ENCODE measurements at regions not wholly inside any gene's neighbourhood (a gene's known extent, or its start where the extent isn't known, plus 50 kb on each side); places are given as distances from the start of the nearest gene placed in this dataset.
A peak's percentile ranks its signal among the peaks of the same experiment; 100 is the strongest.
"Not testable (repeated sequence)": the region's sequence is repeated elsewhere in the genome, so short reads cannot be mapped to it uniquely, and the experiment has no call there.

DNA sequence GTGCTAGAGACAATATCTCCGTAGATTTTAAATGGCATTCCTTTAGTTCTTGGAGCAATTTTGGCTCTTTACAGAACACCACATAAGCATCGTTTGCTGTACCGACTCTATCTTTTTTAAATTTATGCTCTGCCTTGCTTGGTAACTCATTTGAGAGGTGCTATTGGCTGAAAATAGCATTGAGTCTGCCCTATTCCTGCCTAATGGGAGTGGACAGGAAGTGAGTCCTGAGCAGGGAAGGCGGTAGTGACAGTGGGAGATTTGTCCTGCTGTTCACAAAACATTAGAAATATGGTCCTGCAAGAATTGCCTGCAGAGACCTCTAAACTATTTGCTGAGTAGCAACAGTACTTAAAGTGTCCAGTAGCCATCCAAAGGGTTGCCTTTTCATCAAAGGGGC is 115.2 kb upstream of the IFNE start:
- DNase-seq: no peak

- no peak for DNase-seq
Observed at GRCh38 chr9:21598749-21599148, 116.6 kb upstream of the IFNE start.

GRCh38 chr9:21605489-21605931 is 123.4 kb upstream of the IFNE start:
- DNase-seq: no peak

DNA sequence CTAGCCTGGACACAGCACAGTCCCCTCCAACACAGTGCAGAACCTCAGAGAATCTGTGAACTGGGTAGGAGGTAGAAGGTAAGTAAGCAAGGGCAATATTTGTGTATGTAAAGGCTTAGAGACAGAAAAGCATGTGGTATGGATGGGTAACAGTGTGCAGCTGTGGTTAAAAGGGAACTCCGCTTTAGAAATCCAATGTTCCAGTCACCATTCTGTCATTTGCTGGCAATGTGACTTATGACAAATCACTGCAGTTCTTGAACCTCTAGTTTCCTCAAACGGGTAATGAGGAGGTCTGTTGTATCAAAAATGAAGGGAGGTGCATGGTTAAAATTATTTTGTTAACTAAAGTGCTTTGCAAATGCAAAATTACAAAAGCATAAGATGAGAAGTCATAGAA is 125.5 kb upstream of the IFNE start:
- no peak for DNase-seq

DNA sequence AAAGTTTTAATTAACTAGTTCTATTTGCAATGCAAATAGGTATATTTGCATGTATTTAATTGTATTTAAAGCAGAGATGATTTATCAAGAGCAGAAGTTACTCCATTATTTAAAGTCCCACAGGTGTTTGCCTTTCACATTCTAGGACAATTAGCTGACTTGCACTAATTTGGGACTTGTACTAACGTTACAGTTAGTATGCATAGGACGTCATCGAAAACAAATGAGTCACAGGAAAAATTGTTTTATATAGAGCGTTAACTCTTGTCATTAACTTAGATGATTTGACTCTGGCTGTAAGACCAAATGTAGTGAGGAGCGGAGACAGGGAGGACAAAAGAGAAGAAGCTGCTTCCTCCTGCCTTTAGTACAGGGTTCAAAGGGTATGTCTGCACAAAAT is 126.1 kb upstream of the IFNE start:
- no peak for DNase-seq

DNA sequence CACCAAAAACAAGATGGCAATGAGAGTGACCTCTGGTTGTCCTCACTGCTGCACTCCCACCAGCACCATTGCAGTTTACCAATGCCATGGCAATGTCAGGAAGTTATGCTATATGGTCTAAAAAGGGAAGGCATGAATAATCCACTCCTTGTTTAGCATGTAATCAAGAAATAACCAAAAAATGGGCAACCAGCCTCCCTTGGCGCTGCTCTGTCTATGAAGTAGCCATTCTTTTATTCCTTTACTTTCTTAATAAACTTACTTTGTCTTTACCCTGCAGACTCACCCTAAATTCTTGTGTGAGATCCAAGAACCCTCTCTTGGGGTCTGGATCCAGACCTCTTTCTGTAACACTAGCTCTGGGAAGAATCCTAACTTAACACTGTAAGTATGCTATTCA is 127.4 kb upstream of the IFNE start:
- DNase-seq: no peak

DNA sequence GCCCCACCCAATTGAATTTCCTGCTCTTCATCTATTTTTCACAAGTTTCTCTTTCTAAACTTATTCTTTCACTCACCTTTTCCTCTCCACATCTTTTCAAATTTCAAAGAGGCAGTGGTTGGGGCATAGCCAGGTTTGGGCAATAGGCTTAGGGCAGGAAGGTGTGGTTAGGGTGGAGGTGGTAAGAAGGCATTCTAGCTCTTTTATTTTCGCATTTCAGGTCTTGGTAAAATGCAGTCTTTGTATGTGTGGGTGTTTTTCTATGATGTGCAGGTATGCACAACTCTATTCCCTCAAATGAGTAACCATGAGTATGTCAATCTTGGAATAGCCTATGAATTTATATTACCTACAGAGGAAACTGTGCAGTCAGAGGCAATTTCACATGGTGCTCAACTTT is 129.8 kb upstream of the IFNE start:
- no peak for DNase-seq

DNA sequence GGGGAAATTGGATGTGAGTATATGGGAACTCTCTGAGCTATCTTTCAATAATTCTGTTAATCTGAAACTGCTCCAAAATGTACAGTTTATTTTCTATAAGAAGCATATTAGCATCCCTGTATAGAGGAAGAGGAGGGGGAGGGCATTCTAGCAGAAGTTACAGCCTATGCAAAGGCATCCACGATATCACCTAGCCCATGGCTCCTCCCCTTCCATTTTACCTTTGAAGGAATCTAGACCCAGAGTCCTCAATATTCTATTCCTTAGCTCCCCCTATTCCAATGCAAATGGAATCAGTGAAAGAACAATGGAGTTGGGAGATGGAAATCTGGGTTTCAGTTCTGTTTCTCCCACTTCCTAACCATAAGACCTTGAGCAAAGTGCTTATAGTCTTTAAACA is 132.9 kb upstream of the IFNE start:
- DNase-seq: no peak

- DNase-seq: no peak
Observed at GRCh38 chr9:21615446-21615845, 133.3 kb upstream of the IFNE start.

- no peak for DNase-seq
Observed at GRCh38 chr9:21616082-21616778, 134.1 kb upstream of the IFNE start.

DNA sequence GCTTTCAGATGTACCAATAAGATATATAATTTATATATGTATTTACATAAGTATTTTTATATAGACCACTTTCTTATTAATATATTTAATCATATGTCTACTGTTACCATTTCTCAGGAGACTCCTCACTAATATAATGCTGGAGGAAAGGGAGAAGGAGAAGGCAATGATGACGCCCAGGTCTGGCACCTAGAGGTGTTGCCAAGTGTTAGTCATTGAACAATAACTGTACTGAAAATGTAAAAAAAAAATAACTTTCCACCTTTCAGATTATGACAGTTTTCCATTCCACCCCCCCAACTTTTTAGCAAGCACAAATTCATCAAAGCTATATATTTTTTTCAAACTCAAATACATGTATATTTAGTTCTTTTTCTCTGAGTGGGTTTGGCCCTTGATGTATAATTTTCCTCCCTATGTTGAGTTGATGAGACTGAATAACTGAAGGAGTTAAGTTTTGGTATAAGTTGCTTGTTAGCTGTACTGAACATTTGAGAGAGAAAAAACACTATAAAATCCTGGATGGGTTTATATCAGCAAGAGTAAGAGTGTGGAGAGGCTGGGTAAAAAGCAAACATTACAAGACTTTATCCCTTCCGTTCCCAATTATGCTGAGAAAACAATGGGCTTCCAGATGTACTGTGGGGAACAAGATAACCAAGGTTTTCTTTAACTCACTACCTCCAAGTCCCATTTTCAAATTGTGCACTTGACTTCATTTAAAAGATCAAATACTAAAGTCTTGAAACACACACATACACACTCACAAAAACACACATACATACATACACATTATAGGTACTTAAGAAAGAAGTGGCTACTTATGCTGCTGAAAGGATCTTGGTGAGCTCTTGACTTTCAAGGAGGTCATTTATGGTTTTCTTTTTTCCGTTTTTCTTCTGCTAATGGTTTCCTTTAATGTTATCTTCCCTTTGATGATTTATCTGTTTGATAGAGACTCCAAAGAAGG is 142.8 kb upstream of the IFNE start:
- no peak for DNase-seq

DNA sequence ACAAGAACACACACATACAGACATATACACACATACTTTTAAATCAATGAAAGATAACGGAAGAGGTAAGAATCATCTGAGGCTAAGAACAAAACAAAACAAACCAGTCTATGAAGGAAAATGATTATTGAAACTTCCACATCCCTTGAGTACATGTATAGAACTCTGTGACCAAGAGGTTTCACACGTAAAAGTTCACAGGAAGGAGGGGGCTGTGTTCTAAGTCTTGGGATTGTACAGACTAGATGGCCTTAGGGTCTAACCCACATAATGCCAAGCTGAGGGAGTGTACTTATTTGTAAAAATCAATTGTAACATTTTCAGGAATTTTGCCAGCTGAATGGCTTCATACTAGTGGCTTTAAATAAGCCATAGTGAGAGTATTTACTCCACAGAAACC is 144.4 kb upstream of the IFNE start:
- DNase-seq: no peak

DNA sequence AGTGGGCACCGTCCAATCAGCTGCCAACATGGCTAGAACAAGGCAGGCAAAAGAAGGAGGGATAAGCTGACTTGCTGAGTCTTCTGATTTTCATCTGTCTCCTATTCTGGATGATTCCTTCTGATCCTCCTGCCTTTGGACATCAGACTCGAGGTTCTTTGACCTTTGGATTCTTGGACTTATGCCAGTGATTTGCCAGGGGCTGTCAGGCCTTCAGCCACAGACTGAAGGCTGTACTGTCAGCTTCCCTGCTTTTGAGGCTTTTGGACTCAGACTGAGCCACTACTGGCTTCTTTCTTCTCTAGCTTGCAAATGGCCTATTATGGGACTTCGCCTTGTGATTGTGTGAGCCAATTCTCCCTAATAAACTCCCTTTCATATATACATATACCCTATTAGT is 146.8 kb upstream of the IFNE start:
- DNase-seq: not testable (repeated sequence)

DNA sequence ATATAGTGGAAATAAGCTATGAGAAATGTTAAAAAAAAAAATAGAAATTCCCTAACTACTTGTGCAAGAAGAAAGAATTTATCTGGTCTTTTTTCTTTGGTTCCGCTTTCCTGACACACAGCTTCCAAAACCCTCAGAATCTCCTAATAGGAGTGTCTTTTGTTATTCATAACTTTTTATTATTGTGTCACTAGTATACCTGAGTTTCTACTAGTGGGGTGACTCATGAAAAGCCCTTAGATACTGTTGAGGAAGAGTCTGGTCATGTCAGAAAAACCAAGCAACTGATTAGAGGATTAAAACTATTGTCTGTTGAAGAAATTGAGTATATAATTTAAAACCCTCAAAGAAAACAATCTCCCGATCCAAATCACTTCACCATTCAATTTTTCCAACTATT is 152.8 kb upstream of the IFNE start:
- no peak for DNase-seq

GRCh38 chr9:21638104-21638503 is 156.0 kb upstream of the IFNE start:
- no peak for DNase-seq

DNA sequence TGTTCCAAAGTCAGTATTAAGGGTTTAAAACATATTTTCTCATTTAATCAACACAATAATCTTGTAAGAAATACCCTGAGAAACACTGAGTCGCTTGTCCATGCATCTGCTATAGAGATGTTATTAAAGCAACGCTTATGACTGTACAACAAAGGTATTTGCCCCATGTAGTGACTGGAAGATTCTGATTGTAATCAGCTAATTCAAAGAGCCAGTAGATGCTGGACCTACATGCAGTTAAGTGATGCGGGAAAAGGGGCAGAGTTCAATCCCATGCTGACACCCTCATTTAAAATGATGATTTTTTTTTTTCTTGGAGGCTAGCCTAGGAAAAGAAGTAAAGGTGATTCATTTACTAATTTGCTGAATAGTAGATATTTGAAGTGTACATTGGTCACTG is 149.3 kb upstream of the MTAP start:
- DNase-seq: no peak

GRCh38 chr9:21653589-21653988 is 148.8 kb upstream of the MTAP start:
- DNase-seq: no peak

- peak; percentile 57 for DNase-seq
Observed at GRCh38 chr9:21656776-21657674, 145.4 kb upstream of the MTAP start.

GRCh38 chr9:21657966-21658667 is 144.3 kb upstream of the MTAP start:
- DNase-seq: no peak

GRCh38 chr9:21660976-21661375 is 141.5 kb upstream of the MTAP start:
- DNase-seq: no peak

DNA sequence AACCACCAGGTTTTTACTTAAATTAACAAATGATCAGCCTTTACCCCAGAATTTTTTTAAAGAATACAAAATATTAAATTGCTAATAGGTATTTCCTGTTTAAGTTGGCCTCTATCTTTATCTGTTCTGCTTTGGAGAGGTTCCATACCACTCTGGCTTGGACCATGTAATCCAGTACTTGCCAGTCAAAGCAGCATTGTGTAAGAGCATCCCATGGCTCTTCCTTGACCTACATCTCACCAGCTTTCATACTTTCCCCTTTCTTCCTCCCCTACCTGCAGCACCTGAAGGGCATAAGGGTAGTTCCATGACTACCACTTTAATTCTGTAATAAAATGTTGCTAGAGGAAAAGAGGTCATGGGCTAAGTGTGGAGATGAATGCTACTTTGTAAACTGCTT is 140.8 kb upstream of the MTAP start:
- no peak for DNase-seq

DNA sequence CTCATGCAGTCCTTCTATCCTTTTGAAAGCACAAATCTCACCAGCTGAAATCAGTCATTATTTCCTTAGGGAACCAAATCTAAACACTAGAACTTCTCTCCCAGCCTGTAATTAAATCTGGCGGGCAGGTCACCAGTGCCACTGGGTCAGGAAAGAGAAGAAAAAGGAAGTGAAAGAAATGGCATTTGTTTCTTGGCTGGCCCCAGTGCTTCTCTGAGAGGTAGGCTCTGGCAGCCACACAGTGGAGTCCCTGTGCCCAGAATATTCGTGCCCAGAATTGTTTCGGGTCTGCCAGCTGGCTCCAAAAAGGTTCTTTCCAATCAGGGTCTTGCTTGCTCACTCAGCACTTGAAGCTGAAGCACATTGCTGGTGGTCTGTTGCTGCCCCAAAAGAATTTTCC is 133.9 kb upstream of the MTAP start:
- DNase-seq: no peak
